ENCODE measurements at regions not wholly inside any gene's neighbourhood (a gene's known extent, or its start where the extent isn't known, plus 50 kb on each side); places are given as distances from the start of the nearest gene placed in this dataset.

- H3K27me3 ChIP-seq (ENCODE audit: low read depth), result no peaks in the 10 kb centered on the region
- ATAC-seq (peak; percentile 49 to 54), DNase-seq (no peak)
- no peak overlapping the region for H3K27ac ChIP-seq
- H3K4me1 ChIP-seq, result no peaks in the 10 kb centered on the region
- intact Hi-C loops (cut with DNase I), result no loop called here
- no peaks in the 10 kb centered on the region for H3K36me3 ChIP-seq
- H3K9me3 ChIP-seq, result no peaks in the 10 kb centered on the region
- no peak for TF ChIP-seq CTCF (IDR thresholded peaks at IDR 0.05)
- H3K4me3 ChIP-seq, result no peak overlapping the region
These were observed 722.2 kb upstream of the TENM4 start for GRCh38 chr11:80163011-80163410.

DNA sequence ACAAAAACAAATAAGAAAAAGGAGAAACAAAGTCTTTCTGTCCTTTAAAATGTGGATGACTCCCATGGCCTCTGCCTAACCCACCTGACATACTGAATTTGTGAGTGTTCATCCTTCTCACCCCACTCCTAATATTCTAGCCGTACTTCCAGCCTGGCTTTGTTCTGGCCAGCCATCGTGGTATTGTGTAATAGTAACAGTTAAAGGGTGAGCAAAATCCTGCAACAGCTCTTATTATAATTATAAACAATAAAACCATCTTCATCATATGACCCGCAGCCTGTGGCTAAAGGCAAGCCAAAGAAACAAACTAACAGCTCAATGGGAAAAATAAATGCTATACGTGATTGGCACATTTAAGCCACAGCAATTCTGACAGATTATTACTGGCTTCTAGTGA lies 721.6 kb upstream of the TENM4 start:
- DNase-seq (no peak), ATAC-seq (no peak)
- Histone ChIP-seq H3K36me3 (no peaks in the 10 kb centered on the region), H3K9me3 (no peaks in the 10 kb centered on the region), H3K4me3 (no peak overlapping the region), H3K27ac (no peak overlapping the region), H3K27me3 (ENCODE audit: low read depth) (no peaks in the 10 kb centered on the region), H3K4me1 (no peaks in the 10 kb centered on the region)
- TF ChIP-seq CTCF (IDR thresholded peaks at IDR 0.05), result no peak
- intact Hi-C loops (cut with DNase I), result no loop called here

DNA sequence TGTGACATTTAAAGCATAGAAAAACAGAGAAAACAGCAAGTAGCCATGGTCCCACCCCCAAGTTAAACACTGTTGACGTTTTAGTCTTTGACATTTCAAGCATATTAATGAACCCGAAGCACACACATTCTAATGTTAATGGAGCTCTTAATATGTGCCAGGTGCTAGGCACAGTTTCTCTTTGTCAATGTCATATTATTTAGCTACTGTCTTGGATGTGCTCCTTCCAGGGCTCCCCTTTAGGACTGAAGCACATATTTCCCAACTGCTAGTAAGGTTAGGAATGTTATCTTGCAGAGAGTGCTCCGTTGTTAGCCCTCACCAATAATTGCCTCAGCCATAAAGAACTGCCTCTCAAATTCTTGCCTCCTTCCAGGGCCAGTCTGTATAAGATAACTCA lies 716.6 kb upstream of the TENM4 start:
- no peaks in the 10 kb centered on the region for H3K27me3 ChIP-seq (ENCODE audit: low read depth)
- no peak overlapping the region for H3K27ac ChIP-seq
- H3K4me3 ChIP-seq, result no peak overlapping the region
- intact Hi-C loops (cut with DNase I), result no loop called here
- ATAC-seq (no peak), DNase-seq (no peak)
- H3K36me3 ChIP-seq, result no peaks in the 10 kb centered on the region
- no peaks in the 10 kb centered on the region for H3K9me3 ChIP-seq
- TF ChIP-seq CTCF (IDR thresholded peaks at IDR 0.05), result no peak
- H3K4me1 ChIP-seq, result no peaks in the 10 kb centered on the region

GRCh38 chr11:80156062-80156461 lies 715.2 kb upstream of the TENM4 start:
- Histone ChIP-seq H3K27me3 (ENCODE audit: low read depth) (no peaks in the 10 kb centered on the region), H3K36me3 (no peaks in the 10 kb centered on the region), H3K27ac (no peak overlapping the region), H3K4me1 (no peaks in the 10 kb centered on the region), H3K4me3 (no peak overlapping the region), H3K9me3 (no peaks in the 10 kb centered on the region)
- DNase-seq, result no peak
- no peak for TF ChIP-seq CTCF (IDR thresholded peaks at IDR 0.05)
- peak in 1 of 2 donors; percentile 62 for ATAC-seq
- intact Hi-C loops (cut with DNase I), result no loop called here

DNA sequence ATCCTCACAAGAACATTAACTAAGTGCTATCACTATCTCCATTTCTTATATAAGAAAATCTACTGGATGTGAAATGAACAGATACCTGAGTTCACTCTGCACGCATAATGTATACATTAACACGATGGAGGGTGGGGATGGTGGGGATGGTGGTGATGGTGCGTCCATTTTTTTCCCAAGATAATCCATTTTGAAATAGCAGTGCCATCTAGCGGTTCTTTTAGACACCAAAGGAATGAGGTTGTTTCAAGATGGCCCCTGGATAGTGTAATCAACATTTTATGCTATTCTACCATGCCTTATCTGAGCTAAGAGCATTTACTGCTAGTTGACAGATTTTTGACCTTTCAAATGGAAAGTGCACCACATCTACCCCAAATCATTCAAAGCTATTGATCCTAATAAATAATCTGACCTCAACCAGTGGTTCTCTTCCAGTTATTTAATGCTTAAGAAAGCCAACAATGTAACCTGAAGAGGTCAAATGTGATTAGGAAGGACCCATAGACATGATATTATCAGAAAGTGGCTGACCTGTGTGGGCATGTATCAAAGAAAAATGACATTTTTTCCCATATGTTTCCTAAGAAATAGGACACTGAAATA lies 714.7 kb upstream of the TENM4 start:
- Histone ChIP-seq H3K9me3 (no peaks in the 10 kb centered on the region), H3K4me1 (no peaks in the 10 kb centered on the region), H3K27ac (no peak overlapping the region), H3K27me3 (ENCODE audit: low read depth) (no peaks in the 10 kb centered on the region), H3K4me3 (no peak overlapping the region), H3K36me3 (no peaks in the 10 kb centered on the region)
- TF ChIP-seq CTCF (IDR thresholded peaks at IDR 0.05), result peak; percentile 25
- intact Hi-C loops (cut with DNase I), result no loop called here
- ATAC-seq (no peak), DNase-seq (no peak)

GRCh38 chr11:80146232-80146631 lies 705.4 kb upstream of the TENM4 start:
- Histone ChIP-seq H3K36me3 (no peaks in the 10 kb centered on the region), H3K4me3 (no peak overlapping the region)
- intact Hi-C loops (cut with DNase I), result no loop called here

More at GRCh38 chr11:80146232-80146631, 705.4 kb upstream of the TENM4 start:
- H3K27me3 ChIP-seq (ENCODE audit: low read depth), result no peaks in the 10 kb centered on the region
- no peaks in the 10 kb centered on the region for H3K9me3 ChIP-seq
- H3K4me1 ChIP-seq, result no peaks in the 10 kb centered on the region
- no peak for TF ChIP-seq CTCF (IDR thresholded peaks at IDR 0.05)
- no peak for DNase-seq
- peak in 1 of 2 donors; percentile 23 for ATAC-seq
- no peak overlapping the region for H3K27ac ChIP-seq

All from lower lobe of right lung (tissue), 2 donors.